GM23338 (cell line): ENCODE measurements at regions not wholly inside any gene's neighbourhood (a gene's known extent, or its start where the extent isn't known, plus 50 kb on each side); places are given as distances from the start of the nearest gene placed in this dataset.

Experiments used
- ATAC-seq: fragments of 200-7000 bp; cut with Tn5 transposase; 3 replicates; pipeline ENCODE4 v1.9.1; 2020
- DNase-seq: peaks from one replicate; pipeline ENCODE4 v3.0.0-alpha.2; 2015; ENCODE audit warnings: low spot score
- H2AFZ ChIP-seq: fragments of 200-600 bp; sonication (generic); 2 replicates; pipeline ENCODE4 v1.8.0; 2016; ENCODE audit warnings: antibody characterized with exemption, mild to moderate bottlenecking, moderate library complexity
- H3F3A ChIP-seq: fragments of 200-600 bp; sonication (generic); replicated peaks from 2 replicates; pipeline ENCODE4 v1.8.0; 2017; ENCODE audit warnings: antibody characterized with exemption, mixed run types, low read depth
- H3K27ac ChIP-seq: fragments of 200-600 bp; sonication (generic); 2 replicates; pipeline ENCODE4 v1.6.1; 2016; ENCODE audit warnings: low read depth
- H3K27me3 ChIP-seq: fragments of 200-600 bp; sonication (generic); 2 replicates; pipeline ENCODE4 v1.8.0; 2016; ENCODE audit warnings: mild to moderate bottlenecking, mixed run types, moderate library complexity; ENCODE audit not compliant: insufficient read depth
- H3K36me3 ChIP-seq: fragments of 200-600 bp; sonication (generic); 2 replicates; pipeline ENCODE4 v1.8.0; 2016; ENCODE audit warnings: mild to moderate bottlenecking; ENCODE audit not compliant: insufficient read depth
- H3K4me1 ChIP-seq: fragments of 200-600 bp; sonication (generic); 2 replicates; pipeline ENCODE4 v1.8.0; 2016; ENCODE audit warnings: mild to moderate bottlenecking, moderate library complexity; ENCODE audit not compliant: insufficient read depth
- H3K4me2 ChIP-seq: fragments of 200-600 bp; sonication (generic); 2 replicates; pipeline ENCODE4 v1.7.1; 2017; ENCODE audit warnings: mixed run types
- H3K4me3 ChIP-seq: fragments of 200-600 bp; sonication (generic); 2 replicates; pipeline ENCODE4 v1.6.1; 2016; ENCODE audit warnings: mixed run types
- H3K79me2 ChIP-seq: fragments of 200-600 bp; sonication (generic); replicated peaks from 2 replicates; pipeline ENCODE4 v1.8.0; 2017; ENCODE audit warnings: mild to moderate bottlenecking; ENCODE audit not compliant: insufficient read depth
- H3K9me2 ChIP-seq: fragments of 200-600 bp; sonication (generic); 2 replicates; pipeline ENCODE4 v1.8.0; 2017; ENCODE audit not compliant: insufficient read depth
- H4K20me1 ChIP-seq: fragments of 200-600 bp; sonication (generic); replicated peaks from 2 replicates; pipeline ENCODE4 v1.8.0; 2017; ENCODE audit warnings: mild to moderate bottlenecking; ENCODE audit not compliant: insufficient read depth
- H3K27ac Mint-ChIP-seq: 2 replicates; pipeline ENCODE4 v1.8.0; 2020; ENCODE audit warnings: inconsistent platforms, mild to moderate bottlenecking, moderate library complexity, mixed read lengths
- H3K27me3 Mint-ChIP-seq: 3 replicates; pipeline ENCODE4 v1.8.0; 2022; ENCODE audit warnings: low read depth, mild to moderate bottlenecking, moderate library complexity, mixed read lengths, inconsistent platforms; ENCODE audit not compliant: insufficient read depth, poor library complexity
- H3K36me3 Mint-ChIP-seq: 3 replicates; pipeline ENCODE4 v1.8.0; 2021; ENCODE audit warnings: low read depth, mild to moderate bottlenecking, inconsistent platforms, moderate library complexity, mixed read lengths
- H3K4me1 Mint-ChIP-seq: 3 replicates; pipeline ENCODE4 v1.8.0; 2020; ENCODE audit warnings: mild to moderate bottlenecking, inconsistent platforms, mixed read lengths
- H3K4me3 Mint-ChIP-seq: 3 replicates; pipeline ENCODE4 v1.8.0; 2021; ENCODE audit warnings: moderate library complexity, mild to moderate bottlenecking, inconsistent platforms, mixed read lengths
- H3K9me3 Mint-ChIP-seq: 3 replicates; pipeline ENCODE4 v1.8.0; 2020; ENCODE audit warnings: moderate library complexity, mild to moderate bottlenecking, inconsistent platforms, mixed read lengths
- CREB1 ChIP-seq: fragments of 250-450 bp; sonication (Bioruptor Pico); IDR thresholded peaks from 2 replicates; pipeline ENCODE4 v1.5.0; 2020; ENCODE audit warnings: low read depth, mild to moderate bottlenecking, moderate library complexity
- ETS1 ChIP-seq: IDR thresholded peaks from 2 replicates; pipeline ENCODE4 v1.6.1; 2016; ENCODE audit warnings: antibody characterized with exemption
- EZH2 ChIP-seq: fragments of 200-600 bp; sonication (generic); IDR thresholded peaks from one replicate; pipeline ENCODE4 v1.8.0; 2017; ENCODE audit warnings: antibody characterized with exemption, mild to moderate bottlenecking, low read depth; ENCODE audit not compliant: unreplicated experiment
- JUNB ChIP-seq: IDR thresholded peaks from one replicate; pipeline ENCODE4 v1.6.1; 2016; ENCODE audit warnings: antibody characterized with exemption; ENCODE audit not compliant: unreplicated experiment
- NANOG ChIP-seq: IDR thresholded peaks from 2 replicates; pipeline ENCODE4 v1.6.1; 2016; ENCODE audit warnings: antibody characterized with exemption, borderline replicate concordance
- POLR2AphosphoS5 ChIP-seq: IDR thresholded peaks from 2 replicates; pipeline ENCODE4 v1.6.1; 2016; ENCODE audit warnings: antibody characterized with exemption, low read depth
- STAT1 ChIP-seq: IDR thresholded peaks from one replicate; pipeline ENCODE4 v1.6.1; 2016; ENCODE audit warnings: antibody characterized with exemption; ENCODE audit not compliant: unreplicated experiment
- ZNF114 ChIP-seq: fragments of 250-450 bp; sonication (Bioruptor Pico); IDR thresholded peaks from 2 replicates; pipeline ENCODE4 v1.5.0; 2020; ENCODE audit warnings: mild to moderate bottlenecking, moderate library complexity
- ZNF331 ChIP-seq: fragments of 250-450 bp; sonication (Bioruptor Pico); IDR thresholded peaks from 2 replicates; pipeline ENCODE4 v1.5.0; 2020; ENCODE audit warnings: low read depth, mild to moderate bottlenecking, moderate library complexity
- ZNF462 ChIP-seq: fragments of 250-450 bp; sonication (Bioruptor Pico); IDR thresholded peaks from 2 replicates; pipeline ENCODE4 v1.5.0; 2020; ENCODE audit warnings: mild to moderate bottlenecking, moderate library complexity

GRCh38 chr9:78892182-78892581 lies 595.3 kb downstream of the PSAT1 start (continued):
- TF ChIP-seq ZNF462 (no peak), ZNF331 (CRISPR knock-in tag) (no peak), JUNB (no peak)

- peaks cover 5% of the 10 kb centered on the region; the same call in 1 of the 2 replicates for H3K4me1 ChIP-seq
- no peaks in the 10 kb centered on the region for H3K36me3 ChIP-seq
- Mint-ChIP-seq H3K9me3 (peaks cover 13% of the 10 kb centered on the region), H3K4me3 (no peak overlapping the region), H3K4me1 (peaks cover 11% of the 10 kb centered on the region), H3K27ac (no peak overlapping the region), H3K27me3 (no peaks in the 10 kb centered on the region), H3K36me3 (peaks cover 11% of the 10 kb centered on the region; the same call in 2 of the 3 replicates)
- H3K79me2 ChIP-seq = no peaks in the 10 kb centered on the region
- H3K9me2 ChIP-seq = peaks cover 5% of the 10 kb centered on the region; the same call in 1 of the 2 replicates
- ATAC-seq (no peak), DNase-seq (no peak)
- H3F3A ChIP-seq = no peaks in the 10 kb centered on the region
- H3K27ac ChIP-seq = no peak overlapping the region
- H2AFZ ChIP-seq = no peak overlapping the region
- H3K4me2 ChIP-seq = no peak overlapping the region
- H3K4me3 ChIP-seq = no peak overlapping the region
- H3K27me3 ChIP-seq = no peaks in the 10 kb centered on the region
- H4K20me1 ChIP-seq = no peaks in the 10 kb centered on the region
- no peak for TF ChIP-seq CREB1
- TF ChIP-seq ZNF331 (CRISPR knock-in tag) = no peak
- TF ChIP-seq EZH2 = no peak
- TF ChIP-seq JUNB = no peak
- TF ChIP-seq POLR2AphosphoS5 = no peak
- no peak for TF ChIP-seq ZNF114 (CRISPR knock-in tag)
- TF ChIP-seq ZNF462 = no peak
- no peak for TF ChIP-seq STAT1
- TF ChIP-seq NANOG = no peak
- no peak for TF ChIP-seq ETS1
These were observed 595.8 kb downstream of the PSAT1 start for GRCh38 chr9:78892769-78893168.
